HG03060 (cell line): ENCODE measurements at regions not wholly inside any gene's neighbourhood (a gene's known extent, or its start where the extent isn't known, plus 50 kb on each side); places are given as distances from the start of the nearest gene placed in this dataset.

Experiments used
- ATAC-seq: cut with Tn5 transposase; IDR thresholded peaks from one replicate; pipeline ENCODE4 v1.9.1; 2021; ENCODE audit warnings: low read depth, moderate number of reproducible peaks; ENCODE audit not compliant: unreplicated experiment

- ATAC-seq = no peak
Observed at GRCh38 chr4:125155251-125155650, 159.5 kb upstream of the FAT4 start.

DNA sequence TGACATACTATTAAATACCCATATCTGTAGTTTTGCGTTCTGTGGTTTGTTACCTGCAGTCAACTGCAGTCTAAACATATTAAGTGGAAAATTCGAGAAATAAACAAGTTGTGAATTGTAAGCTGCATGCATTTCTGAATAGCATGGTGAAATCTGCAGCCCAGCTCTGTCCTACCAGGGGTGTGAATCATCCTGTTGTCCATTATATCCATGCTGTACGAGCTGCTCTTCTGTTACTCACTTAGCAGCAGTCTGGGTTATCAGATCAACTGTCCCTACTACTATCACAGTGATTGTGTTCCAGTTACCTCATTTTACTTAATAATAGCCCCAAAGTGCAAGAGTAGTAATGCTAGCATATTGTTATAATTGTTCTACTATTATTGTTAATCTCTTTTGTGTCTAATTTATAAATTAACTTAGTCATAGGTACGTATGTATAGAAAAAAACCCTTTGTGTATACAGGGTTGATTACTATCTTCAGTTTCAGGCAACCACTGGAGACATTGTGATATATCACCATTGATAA is 173.7 kb upstream of the FAT4 start:
- no peak for ATAC-seq

- no peak for ATAC-seq
Observed at GRCh38 chr4:125135652-125136051, 179.1 kb upstream of the FAT4 start.

DNA sequence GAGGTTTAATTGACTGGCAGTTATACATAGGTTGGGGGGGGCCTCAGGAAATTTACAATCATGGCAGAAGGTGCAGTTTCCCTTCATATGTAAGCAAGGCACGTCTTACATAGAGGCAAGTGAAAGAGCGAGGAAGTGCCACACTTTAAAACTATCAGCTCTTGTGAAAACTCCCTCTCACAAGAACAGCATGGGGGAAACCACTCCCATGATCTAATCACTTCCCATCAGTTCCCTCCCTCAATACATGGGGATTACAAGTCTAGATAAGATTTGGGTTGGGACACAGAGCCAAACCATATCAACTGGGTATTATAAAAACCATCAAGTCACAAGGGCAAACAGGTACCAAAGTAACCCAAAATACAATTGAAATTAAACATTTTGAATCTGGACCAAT is 182.0 kb upstream of the FAT4 start:
- no peak for ATAC-seq

DNA sequence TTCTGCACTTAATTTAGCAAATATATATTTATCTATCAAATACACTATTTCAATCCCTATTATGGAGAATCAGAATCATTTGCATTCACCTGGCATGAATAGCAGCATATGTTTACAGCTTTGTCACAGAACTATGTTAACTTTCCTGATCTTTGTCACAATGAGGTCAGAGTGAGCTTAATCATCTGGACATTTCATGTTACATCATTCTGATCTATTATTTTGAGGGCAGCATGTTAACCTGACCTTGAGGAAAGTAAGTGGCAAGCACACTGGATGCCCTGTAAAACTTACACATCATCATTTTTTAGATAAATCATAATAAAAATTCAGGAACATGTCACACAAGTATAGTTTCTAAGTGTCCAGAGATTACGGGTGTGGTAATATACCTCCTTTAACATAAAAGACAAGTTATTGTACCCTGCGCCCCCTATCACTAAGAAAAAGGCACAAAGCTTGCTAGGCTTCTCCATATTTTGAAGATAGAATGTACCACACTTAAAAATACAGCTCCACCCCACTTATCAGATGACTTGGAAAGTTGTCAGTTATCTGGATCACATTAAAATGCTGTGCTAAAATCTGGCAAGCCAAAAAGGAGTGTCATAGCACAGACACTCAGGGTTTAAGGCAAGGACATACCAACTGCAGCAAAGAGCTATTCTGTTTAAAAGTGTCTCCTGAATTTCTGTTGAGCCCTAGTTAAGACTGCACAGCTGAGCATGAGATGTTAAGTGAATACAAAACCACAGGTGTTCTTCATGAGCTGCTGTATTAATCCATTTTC is 182.7 kb upstream of the FAT4 start:
- ATAC-seq = no peak

DNA sequence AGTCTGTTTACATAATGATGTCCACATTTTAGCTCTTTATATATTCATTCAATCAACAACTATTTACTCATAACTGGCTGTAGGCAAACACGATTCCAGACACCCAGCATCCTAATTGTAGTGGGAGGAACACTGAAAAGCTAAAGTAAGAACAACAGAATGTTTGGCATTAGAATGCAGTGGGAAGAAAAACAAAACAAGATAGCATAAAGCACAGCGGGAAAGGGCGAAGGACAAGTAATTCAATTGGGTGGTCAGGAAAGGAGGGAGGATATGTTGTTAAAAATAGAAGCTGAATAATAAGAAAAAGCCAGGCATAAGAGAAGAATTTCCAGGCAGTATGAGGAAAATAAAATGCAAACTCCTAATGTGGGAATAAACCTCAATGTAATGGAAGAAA is 189.5 kb upstream of the FAT4 start:
- no peak for ATAC-seq

- no peak for ATAC-seq
Observed at GRCh38 chr4:125123570-125124109, 191.1 kb upstream of the FAT4 start.

DNA sequence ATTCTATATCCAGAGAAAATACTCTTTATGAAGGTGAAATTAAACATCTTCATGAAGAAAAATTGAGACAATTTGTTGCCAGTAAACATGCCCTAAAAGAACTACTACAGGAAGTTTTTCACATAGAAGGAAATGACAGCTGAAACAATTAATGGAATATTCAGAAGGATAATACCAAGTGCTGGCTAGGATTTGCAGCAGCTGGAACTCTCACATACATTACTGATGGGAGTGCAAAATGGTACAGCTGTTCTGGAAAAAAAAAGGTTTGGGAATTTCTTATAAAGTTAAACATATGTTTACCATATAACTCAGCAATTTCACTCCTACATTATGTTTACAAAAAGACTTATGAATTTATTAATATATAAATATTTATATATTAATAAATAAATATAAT is 193.2 kb upstream of the FAT4 start:
- ATAC-seq = no peak

DNA sequence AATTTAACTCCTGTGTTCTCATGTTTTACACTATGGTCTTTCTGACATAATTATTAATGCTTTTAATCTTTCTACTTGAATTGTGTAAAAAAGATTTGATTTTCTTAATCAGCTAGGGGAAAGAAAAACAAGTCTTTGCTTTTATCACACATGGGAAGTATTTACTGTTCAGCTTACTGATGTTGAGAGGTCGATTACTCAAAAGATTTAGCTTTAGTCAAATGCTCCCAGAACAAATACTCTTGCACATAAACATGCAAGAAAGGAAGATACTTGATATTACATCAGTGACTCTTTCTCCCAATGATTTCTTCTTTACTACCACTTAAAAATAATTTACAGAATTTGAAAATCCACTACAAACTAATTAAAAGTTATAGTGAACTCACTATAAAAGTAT is 198.3 kb upstream of the FAT4 start:
- ATAC-seq = no peak

DNA sequence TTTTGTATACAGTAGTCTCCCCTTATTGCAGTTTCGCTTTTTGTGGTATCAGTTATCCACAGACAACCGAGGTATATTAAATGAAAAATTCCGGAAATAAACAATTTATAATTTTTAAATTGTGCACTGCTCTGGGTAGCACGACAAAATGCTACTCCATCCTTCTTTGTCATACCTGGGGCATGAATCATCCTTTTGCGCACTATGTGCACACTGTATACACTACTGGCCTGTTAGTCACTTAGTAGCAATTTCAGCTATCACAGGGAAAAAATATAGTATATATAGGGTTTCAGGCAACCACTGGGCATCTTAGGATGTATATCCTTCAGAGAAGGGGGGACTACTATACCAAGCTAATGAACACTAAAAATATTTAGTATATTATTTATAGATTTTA is 198.8 kb upstream of the FAT4 start:
- ATAC-seq = no peak

GRCh38 chr4:125115476-125115875 is 199.3 kb upstream of the FAT4 start:
- ATAC-seq = no peak

GRCh38 chr4:125112536-125112935 is 202.2 kb upstream of the FAT4 start:
- ATAC-seq = no peak

- ATAC-seq = no peak
Observed at GRCh38 chr4:125111323-125111722, 203.4 kb upstream of the FAT4 start.

- ATAC-seq = no peak
Observed at GRCh38 chr4:125105561-125105960, 209.2 kb upstream of the FAT4 start.

GRCh38 chr4:125104616-125105015 is 210.1 kb upstream of the FAT4 start:
- ATAC-seq = no peak

DNA sequence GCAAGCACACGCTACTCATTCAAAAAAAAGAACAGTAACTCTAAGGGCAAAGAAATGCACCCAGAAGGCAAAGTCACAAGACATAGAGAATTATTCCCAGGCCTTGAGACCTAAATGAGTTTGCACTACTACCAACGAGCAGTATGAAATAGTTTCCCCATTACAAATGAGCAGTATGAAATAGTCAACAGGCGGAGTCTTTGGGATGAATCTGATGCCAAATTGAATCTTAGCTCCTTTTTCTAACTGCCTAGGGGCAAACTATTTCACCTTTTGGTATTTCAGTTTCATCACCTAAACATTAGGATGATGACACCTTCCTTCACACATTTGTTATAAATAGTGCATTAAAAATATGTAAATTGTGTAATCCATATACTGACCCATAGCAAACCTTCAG is 213.0 kb upstream of the FAT4 start:
- no peak for ATAC-seq

DNA sequence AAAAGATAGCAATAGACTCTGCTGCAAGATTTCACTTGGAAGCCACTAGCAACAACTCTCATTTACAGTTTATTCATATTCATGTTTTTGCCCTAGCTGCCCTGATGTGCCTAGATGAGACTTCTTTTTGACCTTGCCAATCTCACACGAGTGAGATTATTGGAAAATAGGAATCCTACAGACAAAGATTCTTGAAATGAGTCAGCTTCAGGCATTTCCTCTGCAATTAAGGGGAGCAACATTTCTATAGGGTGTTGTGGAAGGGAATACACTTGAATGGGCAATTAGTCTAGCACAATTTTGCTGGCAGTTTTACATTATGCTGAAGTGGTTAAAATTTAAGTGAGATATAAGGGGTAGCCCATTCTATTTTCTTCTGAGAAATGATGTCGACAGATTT is 217.0 kb upstream of the FAT4 start:
- no peak for ATAC-seq

DNA sequence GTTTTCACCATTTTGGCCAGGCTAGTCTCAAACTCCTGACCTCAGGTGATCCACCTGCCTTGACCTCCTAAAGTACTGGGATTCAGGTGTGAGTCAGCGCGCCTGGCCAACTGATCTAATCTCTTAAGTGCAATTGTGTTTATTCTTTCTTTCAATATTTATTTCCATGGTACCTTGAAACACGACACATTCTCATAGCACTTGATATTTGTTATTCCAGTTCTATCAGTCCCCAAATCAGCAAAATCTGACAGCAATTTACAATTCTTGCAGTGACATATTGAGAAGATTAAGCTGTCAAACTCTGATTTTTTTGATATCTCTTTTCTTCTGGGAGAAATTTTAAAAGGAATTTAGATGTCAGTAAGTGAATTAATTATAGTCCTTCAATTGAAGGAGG is 218.1 kb upstream of the FAT4 start:
- no peak for ATAC-seq

- ATAC-seq = no peak
Observed at GRCh38 chr4:125091541-125091940, 223.2 kb upstream of the FAT4 start.

GRCh38 chr4:125091101-125091500 is 223.7 kb upstream of the FAT4 start:
- ATAC-seq = no peak

DNA sequence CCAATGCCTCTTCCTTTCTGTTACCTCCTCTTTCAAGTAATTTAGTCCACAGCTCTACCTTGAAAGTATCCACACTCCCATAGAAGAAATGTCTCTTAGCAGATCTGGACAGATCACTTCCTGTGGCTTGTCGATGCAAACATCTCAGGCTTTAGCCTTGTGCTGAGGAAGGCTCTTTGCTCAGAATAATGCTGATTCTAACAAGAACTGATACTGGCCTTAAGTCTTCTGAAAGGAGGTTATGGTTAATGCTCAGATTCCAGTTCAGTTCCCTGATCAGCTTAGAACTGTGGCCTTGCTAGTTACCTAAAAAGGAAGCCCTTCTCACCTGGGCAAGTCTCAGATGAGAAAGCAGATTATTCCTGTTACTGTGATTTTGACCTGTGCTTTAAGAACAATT is 230.1 kb upstream of the FAT4 start:
- ATAC-seq = no peak

DNA sequence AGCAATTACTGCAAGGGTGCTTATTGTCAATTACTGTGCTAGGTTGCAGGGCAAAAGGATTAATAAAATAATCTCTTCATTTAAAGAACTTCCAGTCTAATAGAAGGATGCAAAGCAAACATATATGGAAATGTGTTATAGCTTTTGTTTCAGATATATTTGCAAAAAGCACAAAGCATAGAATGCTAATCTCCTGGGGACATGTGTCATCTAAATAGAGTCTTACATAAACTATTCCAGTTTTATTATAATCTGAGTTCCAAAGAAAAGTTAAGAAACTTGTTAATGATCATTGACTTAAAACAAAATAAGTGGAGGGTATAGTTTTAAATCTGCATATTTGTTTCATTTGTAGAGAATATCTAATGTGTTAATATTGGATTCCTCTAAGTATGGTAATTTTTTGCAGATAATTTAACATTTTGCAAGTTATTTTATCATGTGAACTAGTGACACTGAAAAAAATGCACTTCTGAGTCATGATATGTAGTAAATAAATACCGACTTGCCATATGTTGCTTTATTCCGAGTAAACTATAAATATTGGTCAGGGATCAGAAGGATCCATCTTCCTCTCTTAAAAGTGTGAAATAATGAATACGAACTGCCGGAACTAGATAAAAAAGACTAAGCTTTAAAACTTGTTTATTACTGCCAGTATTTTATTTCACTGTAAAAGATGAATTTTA is 231.9 kb upstream of the FAT4 start:
- no peak for ATAC-seq
